Prostate gland (tissue), 2 donors: ENCODE measurements at regions not wholly inside any gene's neighbourhood (a gene's known extent, or its start where the extent isn't known, plus 50 kb on each side); places are given as distances from the start of the nearest gene placed in this dataset.
"Not testable (repeated sequence)": the region's sequence is repeated elsewhere in the genome, so short reads cannot be mapped to it uniquely, and the experiment has no call there.

Experiments
- CTCF ChIP-seq, 4 experiments: fragments of 200-600 bp in 2 of 4; fragments of 450-650 bp in 2 of 4; sonication (generic) in 2 of 4; IDR thresholded peaks; 1 replicate in 3 of 4; 2 replicates in 1 of 4; pipeline ENCODE4 v1.5.1; 2016 to 2019; ENCODE audit warnings: antibody characterized with exemption in 4 of 4, mild to moderate bottlenecking in 2 of 4, moderate library complexity in 2 of 4
- POLR2A ChIP-seq: fragments of 450-650 bp; IDR thresholded peaks from one replicate; pipeline ENCODE4 v1.6.1; 2016; ENCODE audit warnings: antibody characterized with exemption, mild to moderate bottlenecking
- POLR2AphosphoS5 ChIP-seq: sonication (generic); formaldehyde crosslinking; IDR thresholded peaks from one replicate; pipeline ENCODE4 v1.6.1; 2017; ENCODE audit warnings: antibody characterized with exemption

- TF ChIP-seq CTCF (IDR thresholded peaks at IDR 0.05); POLR2A; POLR2AphosphoS5: not testable (repeated sequence)
These were observed 187.5 kb upstream of the KCNMB2 start for GRCh38 chr3:178348561-178349217.
